Endodermal cell (in vitro differentiated cells): ENCODE measurements at regions not wholly inside any gene's neighbourhood (a gene's known extent, or its start where the extent isn't known, plus 50 kb on each side); places are given as distances from the start of the nearest gene placed in this dataset.

Experiments used
- DNase-seq: peaks from one replicate; pipeline ENCODE4 v3.0.0-alpha.2; 2017
- H3K27ac ChIP-seq: 2 replicates; pipeline ENCODE4 v1.5.1; 2013; ENCODE audit warnings: mild to moderate bottlenecking, low read depth, low read length, moderate library complexity
- H3K27me3 ChIP-seq: 2 replicates; pipeline ENCODE4 v1.6.1; 2013; ENCODE audit warnings: mild to moderate bottlenecking, low read length, moderate library complexity; ENCODE audit not compliant: insufficient read depth, control insufficient read depth, poor library complexity, severe bottlenecking
- H3K36me3 ChIP-seq: 2 replicates; pipeline ENCODE4 v1.7.0; 2013; ENCODE audit warnings: mild to moderate bottlenecking, low read length, moderate library complexity; ENCODE audit not compliant: control insufficient read depth, insufficient read depth
- H3K4me1 ChIP-seq: one replicate; pipeline ENCODE4 v1.7.0; 2013; ENCODE audit warnings: low read length; ENCODE audit not compliant: control insufficient read depth, insufficient read depth
- H3K4me3 ChIP-seq: 2 replicates; pipeline ENCODE4 v1.5.1; 2013; ENCODE audit warnings: mild to moderate bottlenecking, low read length, moderate library complexity
- H3K9ac ChIP-seq: 2 replicates; pipeline ENCODE4 v1.6.1; 2013; ENCODE audit warnings: mild to moderate bottlenecking, low read length, moderate library complexity; ENCODE audit not compliant: poor library complexity, severe bottlenecking; ENCODE audit errors: extremely low read depth
- H3K9me3 ChIP-seq: 2 replicates; pipeline ENCODE4 v1.6.1; 2013; ENCODE audit warnings: mild to moderate bottlenecking, low read length, moderate library complexity; ENCODE audit not compliant: control insufficient read depth
- H3K27ac Mint-ChIP-seq: 2 replicates; pipeline ENCODE4 v1.8.0; 2020; ENCODE audit warnings: mixed read lengths
- H3K27me3 Mint-ChIP-seq: 2 replicates; pipeline ENCODE4 v1.8.0; 2021; ENCODE audit warnings: mild to moderate bottlenecking, mixed read lengths; ENCODE audit not compliant: insufficient read depth
- H3K36me3 Mint-ChIP-seq: 2 replicates; pipeline ENCODE4 v1.8.0; 2020; ENCODE audit warnings: low read depth, mixed read lengths
- H3K4me1 Mint-ChIP-seq: 2 replicates; pipeline ENCODE4 v1.8.0; 2020; ENCODE audit warnings: mixed read lengths
- H3K4me3 Mint-ChIP-seq: 2 replicates; pipeline ENCODE4 v1.8.0; 2020; ENCODE audit warnings: mild to moderate bottlenecking, moderate library complexity, mixed read lengths
- H3K9me3 Mint-ChIP-seq: 2 replicates; pipeline ENCODE4 v1.8.0; 2020; ENCODE audit warnings: mild to moderate bottlenecking, mixed read lengths
- WGBS, 2 experiments: methylation state at CpG; one replicate each; pipeline versions ENCODE4 v1.1.5 to v1.1.7; 2013; ENCODE audit warnings: missing lambda C conversion rate in 2 of 2, mixed read lengths in 1 of 2; ENCODE audit not compliant: insufficient coverage in 1 of 2, insufficient read length in 1 of 2; 5-methylcytosine and 5-hydroxymethylcytosine counted together
- TF ChIP-seq, protein P1 (sequence below): fragments of 200-600 bp; sonication (generic); conservative IDR thresholded peaks from 2 replicates; pipeline ENCODE4 v1.5.0; 2021; ENCODE audit warnings: antibody characterized with exemption, mild to moderate bottlenecking

- Histone ChIP-seq H3K9ac (no peak overlapping the region), H3K36me3 (no peaks in the 10 kb centered on the region), H3K4me3 (no peak overlapping the region), H3K27me3 (no peaks in the 10 kb centered on the region), H3K4me1 (no peaks in the 10 kb centered on the region), H3K27ac (no peak overlapping the region), H3K9me3 (no peaks in the 10 kb centered on the region)
- Mint-ChIP-seq H3K27me3 (peaks cover 7% of the 10 kb centered on the region), H3K4me1 (peaks cover 26% of the 10 kb centered on the region), H3K4me3 (no peak overlapping the region), H3K9me3 (no peaks in the 10 kb centered on the region), H3K36me3 (no peaks in the 10 kb centered on the region), H3K27ac (no peak overlapping the region)
- no peak for DNase-seq
- TF ChIP-seq, protein P1, sequence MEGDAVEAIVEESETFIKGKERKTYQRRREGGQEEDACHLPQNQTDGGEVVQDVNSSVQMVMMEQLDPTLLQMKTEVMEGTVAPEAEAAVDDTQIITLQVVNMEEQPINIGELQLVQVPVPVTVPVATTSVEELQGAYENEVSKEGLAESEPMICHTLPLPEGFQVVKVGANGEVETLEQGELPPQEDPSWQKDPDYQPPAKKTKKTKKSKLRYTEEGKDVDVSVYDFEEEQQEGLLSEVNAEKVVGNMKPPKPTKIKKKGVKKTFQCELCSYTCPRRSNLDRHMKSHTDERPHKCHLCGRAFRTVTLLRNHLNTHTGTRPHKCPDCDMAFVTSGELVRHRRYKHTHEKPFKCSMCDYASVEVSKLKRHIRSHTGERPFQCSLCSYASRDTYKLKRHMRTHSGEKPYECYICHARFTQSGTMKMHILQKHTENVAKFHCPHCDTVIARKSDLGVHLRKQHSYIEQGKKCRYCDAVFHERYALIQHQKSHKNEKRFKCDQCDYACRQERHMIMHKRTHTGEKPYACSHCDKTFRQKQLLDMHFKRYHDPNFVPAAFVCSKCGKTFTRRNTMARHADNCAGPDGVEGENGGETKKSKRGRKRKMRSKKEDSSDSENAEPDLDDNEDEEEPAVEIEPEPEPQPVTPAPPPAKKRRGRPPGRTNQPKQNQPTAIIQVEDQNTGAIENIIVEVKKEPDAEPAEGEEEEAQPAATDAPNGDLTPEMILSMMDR = no peak
- 87 to 90% methylated on average over 3 of the region's 3 CpGs for WGBS, 2 experiments
Observed at GRCh38 chr16:79349803-79350202, 250.7 kb downstream of the MAF start.

- H3K27me3 Mint-ChIP-seq = peaks cover 4% of the 10 kb centered on the region
- no peak overlapping the region for H3K4me3 ChIP-seq
- H3K4me3 Mint-ChIP-seq = no peak overlapping the region
- H3K9ac ChIP-seq = no peak overlapping the region
- H3K27me3 ChIP-seq = peaks cover 5% of the 10 kb centered on the region
- no peaks in the 10 kb centered on the region for H3K9me3 ChIP-seq
- H3K36me3 ChIP-seq = no peaks in the 10 kb centered on the region
- no peaks in the 10 kb centered on the region for H3K4me1 ChIP-seq
- no peaks in the 10 kb centered on the region for H3K36me3 Mint-ChIP-seq
- H3K27ac Mint-ChIP-seq = no peak overlapping the region
- TF ChIP-seq, protein P1 = no peak
- DNase-seq = no peak
- no peak overlapping the region for H3K27ac ChIP-seq
- WGBS, 2 experiments = 89 to 99% methylated on average over 11 of the region's 11 CpGs
- H3K4me1 Mint-ChIP-seq = peaks cover 26% of the 10 kb centered on the region
- H3K9me3 Mint-ChIP-seq = no peaks in the 10 kb centered on the region
Observed at GRCh38 chr16:79348521-79349306, 251.8 kb downstream of the MAF start.

DNA sequence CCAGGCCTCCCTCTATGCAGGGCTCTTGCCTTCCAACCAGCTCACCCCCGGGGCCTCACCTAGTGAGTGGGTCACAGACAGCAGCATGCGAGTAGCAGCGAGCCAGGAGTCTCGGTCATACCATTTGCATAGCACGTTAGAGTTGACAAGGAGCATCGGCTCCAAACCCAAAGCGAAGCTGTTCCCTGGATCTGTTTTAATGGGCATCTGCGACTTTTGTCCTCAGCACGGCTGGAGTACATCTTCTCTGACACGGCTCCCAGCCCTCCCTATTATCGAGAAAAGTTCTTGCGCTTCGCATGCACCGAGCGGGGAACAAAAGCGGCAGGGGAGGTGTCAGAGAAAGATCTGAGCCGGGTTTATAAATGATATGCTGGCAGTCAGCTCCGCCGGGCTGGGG, 253.3 kb downstream of the MAF start:
- Histone ChIP-seq H3K36me3 (no peaks in the 10 kb centered on the region), H3K27ac (no peak overlapping the region), H3K4me1 (no peaks in the 10 kb centered on the region), H3K27me3 (peaks cover 5% of the 10 kb centered on the region), H3K9ac (no peak overlapping the region), H3K9me3 (no peaks in the 10 kb centered on the region), H3K4me3 (no peak overlapping the region)
- Mint-ChIP-seq H3K9me3 (no peaks in the 10 kb centered on the region), H3K27me3 (peaks cover 4% of the 10 kb centered on the region), H3K36me3 (no peaks in the 10 kb centered on the region), H3K27ac (no peak overlapping the region), H3K4me1 (peaks cover 26% of the 10 kb centered on the region), H3K4me3 (no peak overlapping the region)
- WGBS, 2 experiments = 79 to 81% methylated on average over 17 to 19 of the region's 19 CpGs
- DNase-seq = peak; percentile 55
- TF ChIP-seq, protein P1 = no peak
